ENCODE measurements at regions not wholly inside any gene's neighbourhood (a gene's known extent, or its start where the extent isn't known, plus 50 kb on each side); places are given as distances from the start of the nearest gene placed in this dataset.

DNA sequence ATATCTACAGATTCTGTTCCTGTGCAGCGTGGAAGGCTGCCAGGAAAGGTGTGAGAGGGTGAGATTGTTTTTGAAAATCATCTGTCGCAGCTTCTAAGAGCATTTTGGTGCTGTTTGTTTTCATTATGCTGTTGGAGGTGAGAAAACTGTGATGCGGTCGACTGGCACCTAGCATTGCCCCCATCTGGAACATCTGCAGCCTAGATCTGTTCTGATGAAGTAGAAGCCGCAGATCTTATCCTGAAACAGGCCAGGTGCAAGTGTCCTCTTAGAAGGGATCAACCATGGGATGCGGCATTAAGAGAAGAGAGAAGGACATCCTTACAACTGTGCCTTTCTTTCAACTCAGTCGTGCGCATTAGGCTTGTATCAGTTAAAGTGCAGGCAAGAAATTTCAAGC is 167.3 kb downstream of the CDH26 start:
- TF ChIP-seq, protein P1, sequence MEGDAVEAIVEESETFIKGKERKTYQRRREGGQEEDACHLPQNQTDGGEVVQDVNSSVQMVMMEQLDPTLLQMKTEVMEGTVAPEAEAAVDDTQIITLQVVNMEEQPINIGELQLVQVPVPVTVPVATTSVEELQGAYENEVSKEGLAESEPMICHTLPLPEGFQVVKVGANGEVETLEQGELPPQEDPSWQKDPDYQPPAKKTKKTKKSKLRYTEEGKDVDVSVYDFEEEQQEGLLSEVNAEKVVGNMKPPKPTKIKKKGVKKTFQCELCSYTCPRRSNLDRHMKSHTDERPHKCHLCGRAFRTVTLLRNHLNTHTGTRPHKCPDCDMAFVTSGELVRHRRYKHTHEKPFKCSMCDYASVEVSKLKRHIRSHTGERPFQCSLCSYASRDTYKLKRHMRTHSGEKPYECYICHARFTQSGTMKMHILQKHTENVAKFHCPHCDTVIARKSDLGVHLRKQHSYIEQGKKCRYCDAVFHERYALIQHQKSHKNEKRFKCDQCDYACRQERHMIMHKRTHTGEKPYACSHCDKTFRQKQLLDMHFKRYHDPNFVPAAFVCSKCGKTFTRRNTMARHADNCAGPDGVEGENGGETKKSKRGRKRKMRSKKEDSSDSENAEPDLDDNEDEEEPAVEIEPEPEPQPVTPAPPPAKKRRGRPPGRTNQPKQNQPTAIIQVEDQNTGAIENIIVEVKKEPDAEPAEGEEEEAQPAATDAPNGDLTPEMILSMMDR (IDR thresholded peaks at IDR 0.05): no peak
- ATAC-seq (ENCODE audit: low FRiP score) (no peak), DNase-seq (ENCODE audit: low spot score) (no peak)

DNA sequence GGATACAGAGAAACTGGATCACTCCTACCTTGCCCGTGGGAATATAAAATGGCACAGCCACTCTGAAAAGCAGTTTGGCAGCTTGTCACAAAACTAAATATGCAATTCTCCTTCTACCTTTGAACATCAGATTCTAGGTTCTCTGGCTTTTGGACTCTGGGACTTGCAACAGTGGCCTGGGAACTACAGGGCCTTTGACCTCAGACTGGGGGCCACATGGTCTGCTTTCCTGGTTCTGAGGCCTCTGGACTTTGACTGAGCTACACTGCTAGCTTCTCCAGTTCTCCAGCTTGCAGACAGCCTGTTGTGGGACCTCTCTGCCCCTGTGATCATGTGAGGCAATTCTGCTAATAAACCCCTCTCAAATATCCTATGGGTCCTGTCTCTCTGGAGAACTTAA is 168.8 kb downstream of the CDH26 start:
- TF ChIP-seq, protein P1 (IDR thresholded peaks at IDR 0.05): no peak
- DNase-seq (ENCODE audit: low spot score) (no peak), ATAC-seq (ENCODE audit: low FRiP score) (no peak)

DNA sequence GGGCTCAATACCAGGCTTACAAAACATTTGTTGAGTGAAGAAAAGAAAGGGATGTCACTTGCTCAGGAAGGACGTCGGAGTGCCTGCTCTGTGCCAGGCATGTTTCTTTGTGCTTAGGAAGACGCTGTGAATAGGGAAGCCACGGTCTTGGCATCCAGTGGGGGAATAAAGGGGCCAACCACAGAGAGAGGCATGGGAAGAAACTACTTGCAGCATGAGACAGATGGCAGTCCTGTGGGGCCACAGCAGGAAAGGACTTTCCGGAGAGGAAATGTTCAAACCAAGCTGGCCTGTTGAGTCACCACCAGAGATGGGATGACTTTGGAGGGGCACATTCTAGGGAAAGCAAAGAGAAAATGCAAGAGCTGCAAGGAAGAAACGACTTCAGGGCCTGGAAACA is 173.2 kb downstream of the CDH26 start:
- TF ChIP-seq, protein P1 (IDR thresholded peaks at IDR 0.05): no peak
- no peak for DNase-seq (ENCODE audit: low spot score)
- no peak for ATAC-seq (ENCODE audit: low FRiP score)

DNA sequence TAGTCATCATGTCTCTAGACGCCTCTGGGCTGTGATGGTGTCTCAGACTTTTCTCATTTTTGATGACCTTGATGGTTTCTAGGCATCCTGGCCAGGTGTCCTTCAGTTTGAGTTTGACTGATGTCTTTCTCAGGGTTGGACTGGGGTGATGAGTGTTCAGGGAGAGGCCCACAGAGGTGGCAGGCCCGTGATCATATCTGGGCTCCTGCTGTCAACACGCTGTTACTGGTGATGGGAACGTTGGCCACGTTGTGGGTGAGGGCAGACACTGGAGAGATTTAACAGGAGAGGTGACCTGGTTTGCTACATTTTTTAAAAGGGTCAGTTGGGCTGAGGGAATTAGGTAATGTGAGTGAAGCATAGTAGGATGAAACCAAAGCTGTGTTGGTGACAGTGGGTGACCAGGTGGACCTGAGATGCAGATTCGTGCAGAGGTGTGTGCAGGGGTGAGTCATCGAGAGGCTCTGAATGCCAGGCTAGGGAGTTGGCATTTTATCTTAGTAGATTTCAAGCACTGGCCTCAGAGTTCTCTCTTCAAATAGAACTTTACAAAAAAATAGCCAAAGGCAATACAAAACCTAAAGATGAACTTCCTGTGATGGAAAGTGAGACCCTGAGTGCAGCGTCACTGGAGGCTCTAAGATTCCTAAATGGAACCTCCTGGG is 174.1 kb downstream of the CDH26 start:
- DNase-seq (ENCODE audit: low spot score) (no peak), ATAC-seq (ENCODE audit: low FRiP score) (no peak)
- TF ChIP-seq, protein P1 (IDR thresholded peaks at IDR 0.05): no peak

- TF ChIP-seq, protein P1 (IDR thresholded peaks at IDR 0.05): no peak
- DNase-seq (ENCODE audit: low spot score): no peak
- no peak for ATAC-seq (ENCODE audit: low FRiP score)
Observed at GRCh38 chr20:60132827-60133670, 174.8 kb downstream of the CDH26 start.

- ATAC-seq (ENCODE audit: low FRiP score) (no peak), DNase-seq (ENCODE audit: low spot score) (no peak)
- TF ChIP-seq, protein P1 (IDR thresholded peaks at IDR 0.05): no peak
Observed at GRCh38 chr20:60135276-60135675, 177.1 kb downstream of the CDH26 start.
